OCI-LY7 (cell line): ENCODE measurements at regions not wholly inside any gene's neighbourhood (a gene's known extent, or its start where the extent isn't known, plus 50 kb on each side); places are given as distances from the start of the nearest gene placed in this dataset.

Source experiments
- BruUV-seq: library from RNA; stranded (reverse); fragments of 400-500 nt; replicated peaks from 2 replicates; lab custom pipeline; 2021; lab: Mats Ljungman, UMichigan
- CTCF ChIA-PET: fragments of 300-600 bp; sonication (Branson Sonifier 250); formaldehyde crosslinking; loops from one replicate; lab custom pipeline; 2022; ENCODE audit warnings: antibody characterized with exemption; ENCODE audit not compliant: unreplicated experiment; lab: Charles Lee
- POLR2A ChIA-PET: fragments of 300-600 bp; sonication (Branson Sonifier 250); formaldehyde crosslinking; loops from one replicate; lab custom pipeline; 2022; ENCODE audit warnings: antibody characterized with exemption; lab: Charles Lee
- DNase-seq: peaks from one replicate; pipeline ENCODE4 v3.0.0-alpha.2; 2015; ENCODE audit warnings: low spot score
- H2AFZ ChIP-seq: fragments of 200-600 bp; sonication (generic), shearing (Covaris generic); 2 replicates; pipeline ENCODE4 v1.6.1; 2014; ENCODE audit warnings: mild to moderate bottlenecking, antibody characterized with exemption, low read length, moderate library complexity
- H3K27ac ChIP-seq: fragments of 200-600 bp; sonication (generic); 2 replicates; pipeline ENCODE4 v1.5.1; 2014; ENCODE audit warnings: mixed run types, low read depth, mild to moderate bottlenecking, moderate library complexity, low read length, inconsistent platforms; ENCODE audit not compliant: poor library complexity, severe bottlenecking
- H3K36me3 ChIP-seq: fragments of 200-600 bp; sonication (generic); 2 replicates; pipeline ENCODE4 v1.6.1; 2014; ENCODE audit warnings: mild to moderate bottlenecking, antibody characterized with exemption, low read length, moderate library complexity, mixed read lengths; ENCODE audit not compliant: insufficient read depth
- H3K4me1 ChIP-seq: fragments of 200-600 bp; sonication (generic); 2 replicates; pipeline ENCODE4 v1.5.1; 2014; ENCODE audit warnings: mild to moderate bottlenecking, low read length; ENCODE audit not compliant: insufficient read depth, poor library complexity, severe bottlenecking
- H3K4me2 ChIP-seq: fragments of 200-600 bp; sonication (generic); 2 replicates; pipeline ENCODE4 v1.6.1; 2014; ENCODE audit warnings: mild to moderate bottlenecking, low read length
- H3K4me3 ChIP-seq: fragments of 200-600 bp; sonication (generic); 2 replicates; pipeline ENCODE4 v1.5.1; 2014; ENCODE audit warnings: mild to moderate bottlenecking, low read depth, low read length; ENCODE audit not compliant: poor library complexity, severe bottlenecking
- H3K79me2 ChIP-seq: fragments of 200-600 bp; sonication (generic); 2 replicates; pipeline ENCODE4 v1.6.1; 2016; ENCODE audit warnings: low read depth, mild to moderate bottlenecking, low read length, moderate library complexity, mixed read lengths; ENCODE audit not compliant: insufficient read depth
- H3K9me2 ChIP-seq: fragments of 200-600 bp; sonication (generic); 2 replicates; pipeline ENCODE4 v1.6.1; 2016; ENCODE audit warnings: mild to moderate bottlenecking, low read length, mixed read lengths; ENCODE audit not compliant: insufficient read depth
- H3K9me3 ChIP-seq: fragments of 200-600 bp; sonication (generic); 2 replicates; pipeline ENCODE4 v1.6.1; 2014; ENCODE audit warnings: mild to moderate bottlenecking, mixed run types, low read length, mixed read lengths
- H4K20me1 ChIP-seq: fragments of 200-600 bp; sonication (generic); 2 replicates; pipeline ENCODE4 v1.6.1; 2014; ENCODE audit warnings: mild to moderate bottlenecking, antibody characterized with exemption, low read length, moderate library complexity, mixed read lengths; ENCODE audit not compliant: insufficient read depth
- CTCF ChIP-seq: fragments of 200-600 bp; sonication (generic); conservative IDR thresholded peaks from 2 replicates; pipeline ENCODE4 v1.5.1; 2014; ENCODE audit warnings: mild to moderate bottlenecking, antibody characterized with exemption, low read length, moderate library complexity, mixed read lengths
- EZH2phosphoT487 ChIP-seq: fragments of 200-600 bp; sonication (generic); IDR thresholded peaks from 2 replicates; pipeline ENCODE4 v1.6.1; 2018; ENCODE audit warnings: low read depth, borderline replicate concordance, mild to moderate bottlenecking, mixed run types, antibody characterized with exemption, low read length, moderate library complexity, mixed read lengths
- intact Hi-C: fragments of 100-400 bp; cut with micrococcal nuclease; formaldehyde crosslinking; loops from one replicate; pipeline ENCODE4 v1.10.0; 2022; ENCODE audit not compliant: unreplicated experiment

- Histone ChIP-seq H3K9me3 (no peaks in the 10 kb centered on the region), H3K4me3 (no peak overlapping the region), H3K36me3 (no peaks in the 10 kb centered on the region), H3K9me2 (no peaks in the 10 kb centered on the region; the same call in 1 of the 2 replicates), H3K4me1 (no peaks in the 10 kb centered on the region), H4K20me1 (no peaks in the 10 kb centered on the region), H3K27ac (no peak overlapping the region), H3K4me2 (no peak overlapping the region), H2AFZ (no peak overlapping the region), H3K79me2 (no peaks in the 10 kb centered on the region)
- intact Hi-C loops: no loop called here
- CTCF ChIA-PET: no interaction called here
- POLR2A ChIA-PET: interaction anchor here (0.6 kb wide), 1 partner anchor 722 kb away, joined by 3 read pairs; no protein-coding TSS in a partner anchor
- no peak for DNase-seq
- TF ChIP-seq EZH2phosphoT487: no peak
- no peak for TF ChIP-seq CTCF
- BruUV-seq: no TSS peak
Measured at GRCh38 chr6:66638099-66638498, 931.1 kb upstream of the EYS start.

GRCh38 chr6:66628917-66629316 lies 921.9 kb upstream of the EYS start:
- no peaks in the 10 kb centered on the region for H3K36me3 ChIP-seq
- intact Hi-C loops: no loop called here

More at GRCh38 chr6:66628917-66629316, 921.9 kb upstream of the EYS start:
- H4K20me1 ChIP-seq: no peaks in the 10 kb centered on the region
- no peak overlapping the region for H2AFZ ChIP-seq
- ChIA-PET POLR2A (no interaction called here), CTCF (no interaction called here)
- no TSS peak for BruUV-seq
- no peak overlapping the region for H3K27ac ChIP-seq
- no peaks in the 10 kb centered on the region for H3K4me1 ChIP-seq
- no peak for TF ChIP-seq CTCF
- TF ChIP-seq EZH2phosphoT487: no peak
- no peaks in the 10 kb centered on the region for H3K9me2 ChIP-seq
- H3K79me2 ChIP-seq: no peaks in the 10 kb centered on the region
- no peak overlapping the region for H3K4me3 ChIP-seq
- DNase-seq: no peak
- peaks cover 7% of the 10 kb centered on the region; the same call in 1 of the 2 replicates for H3K9me3 ChIP-seq
- no peak overlapping the region for H3K4me2 ChIP-seq
